DND-41 (cell line): ENCODE measurements at regions not wholly inside any gene's neighbourhood (a gene's known extent, or its start where the extent isn't known, plus 50 kb on each side); places are given as distances from the start of the nearest gene placed in this dataset.

ENCODE experiments used
- ATAC-seq: fragments of 200-7000 bp; cut with Tn5 transposase; 3 replicates; pipeline ENCODE4 v1.9.1; 2021; ENCODE audit warnings: low read depth; ENCODE audit not compliant: insufficient read depth
- DNase-seq: peaks from one replicate; pipeline ENCODE4 v3.0.0-alpha.2; 2020
- H2AFZ ChIP-seq: 2 replicates; pipeline ENCODE4 v1.6.0; 2012; ENCODE audit warnings: low read depth, low read length
- H3K27ac ChIP-seq: 2 replicates; pipeline ENCODE4 v1.5.1; 2012; ENCODE audit warnings: low read length, inconsistent platforms
- H3K27me3 ChIP-seq: fragments of 200-600 bp; sonication (generic); 2 replicates; pipeline ENCODE4 v1.6.0; 2012; ENCODE audit warnings: low read length, mild to moderate bottlenecking, inconsistent platforms; ENCODE audit not compliant: insufficient read depth, poor library complexity
- H3K36me3 ChIP-seq: 2 replicates; pipeline ENCODE4 v1.5.1; 2012; ENCODE audit warnings: low read length, inconsistent platforms; ENCODE audit not compliant: insufficient read depth
- H3K4me1 ChIP-seq: 2 replicates; pipeline ENCODE4 v1.5.1; 2012; ENCODE audit warnings: mild to moderate bottlenecking, low read length; ENCODE audit not compliant: insufficient read depth
- H3K4me2 ChIP-seq: 2 replicates; pipeline ENCODE4 v1.6.0; 2012; ENCODE audit warnings: mild to moderate bottlenecking, moderate library complexity, low read length, inconsistent platforms; ENCODE audit not compliant: insufficient read depth
- H3K4me3 ChIP-seq, 2 experiments: fragments of 200-600 bp in 1 of 2; shearing (Covaris generic) in 1 of 2; 2 replicates each; pipeline ENCODE4 v1.5.1; 2012 to 2016; ENCODE audit warnings: inconsistent platforms in 2 of 2, low read length in 2 of 2, mild to moderate bottlenecking in 2 of 2, low read depth in 1 of 2, moderate library complexity in 1 of 2
- H3K79me2 ChIP-seq: 2 replicates; pipeline ENCODE4 v1.6.0; 2012; ENCODE audit warnings: low read length, inconsistent platforms; ENCODE audit not compliant: insufficient read depth
- H3K9ac ChIP-seq: 2 replicates; pipeline ENCODE4 v1.6.0; 2012; ENCODE audit warnings: low read depth, mild to moderate bottlenecking, inconsistent platforms, low read length, moderate library complexity
- H3K9me3 ChIP-seq: 2 replicates; pipeline ENCODE4 v1.5.1; 2012; ENCODE audit warnings: low read length, moderate library complexity, mild to moderate bottlenecking, inconsistent platforms; ENCODE audit not compliant: insufficient read depth, severe bottlenecking
- H4K20me1 ChIP-seq: 2 replicates; pipeline ENCODE4 v1.6.0; 2012; ENCODE audit warnings: low read length; ENCODE audit not compliant: insufficient read depth
- EZH2 ChIP-seq: IDR thresholded peaks from 3 replicates; pipeline ENCODE4 v1.6.1; 2012; ENCODE audit warnings: borderline replicate concordance, low read depth, mild to moderate bottlenecking, moderate library complexity, low read length, inconsistent platforms; ENCODE audit not compliant: severe bottlenecking
- TF ChIP-seq, protein P1 (sequence below): IDR thresholded peaks from 2 replicates; pipeline ENCODE4 v1.5.1; 2012; ENCODE audit warnings: borderline replicate concordance, low read length, moderate library complexity, mild to moderate bottlenecking; ENCODE audit not compliant: poor library complexity, severe bottlenecking; ENCODE audit errors: extremely low read depth

DNA sequence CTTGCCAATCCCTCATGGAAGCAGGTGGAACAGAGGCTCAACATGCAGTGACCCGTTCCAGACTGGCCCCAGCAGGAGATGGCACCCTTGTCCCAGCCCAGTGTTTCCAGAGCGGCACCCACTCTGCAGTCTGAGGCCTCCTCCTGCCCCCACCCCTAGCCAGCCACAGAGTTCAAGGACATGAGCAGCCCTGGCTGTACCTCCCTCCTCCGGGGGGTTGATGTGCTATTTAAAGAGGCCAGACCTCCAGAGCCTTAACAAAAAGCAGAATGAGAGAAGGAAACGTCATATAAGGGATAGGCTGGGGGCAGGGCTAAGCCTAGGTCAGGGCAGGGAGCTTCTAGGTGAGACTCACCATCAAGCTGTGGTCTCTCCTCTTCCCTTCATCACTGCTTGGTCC lies 115.7 kb upstream of the NANOS1 start:
- DNase-seq: no peak
- no peak overlapping the region for H3K4me2 ChIP-seq
- H3K9me3 ChIP-seq: no peaks in the 10 kb centered on the region
- H3K27me3 ChIP-seq: no peaks in the 10 kb centered on the region
- H3K9ac ChIP-seq: no peak overlapping the region
- H3K4me3 ChIP-seq: no peak overlapping the region
- ATAC-seq: no peak
- no peak overlapping the region for H3K27ac ChIP-seq
- H3K79me2 ChIP-seq: no peaks in the 10 kb centered on the region
- TF ChIP-seq EZH2: no peak
- TF ChIP-seq, protein P1, sequence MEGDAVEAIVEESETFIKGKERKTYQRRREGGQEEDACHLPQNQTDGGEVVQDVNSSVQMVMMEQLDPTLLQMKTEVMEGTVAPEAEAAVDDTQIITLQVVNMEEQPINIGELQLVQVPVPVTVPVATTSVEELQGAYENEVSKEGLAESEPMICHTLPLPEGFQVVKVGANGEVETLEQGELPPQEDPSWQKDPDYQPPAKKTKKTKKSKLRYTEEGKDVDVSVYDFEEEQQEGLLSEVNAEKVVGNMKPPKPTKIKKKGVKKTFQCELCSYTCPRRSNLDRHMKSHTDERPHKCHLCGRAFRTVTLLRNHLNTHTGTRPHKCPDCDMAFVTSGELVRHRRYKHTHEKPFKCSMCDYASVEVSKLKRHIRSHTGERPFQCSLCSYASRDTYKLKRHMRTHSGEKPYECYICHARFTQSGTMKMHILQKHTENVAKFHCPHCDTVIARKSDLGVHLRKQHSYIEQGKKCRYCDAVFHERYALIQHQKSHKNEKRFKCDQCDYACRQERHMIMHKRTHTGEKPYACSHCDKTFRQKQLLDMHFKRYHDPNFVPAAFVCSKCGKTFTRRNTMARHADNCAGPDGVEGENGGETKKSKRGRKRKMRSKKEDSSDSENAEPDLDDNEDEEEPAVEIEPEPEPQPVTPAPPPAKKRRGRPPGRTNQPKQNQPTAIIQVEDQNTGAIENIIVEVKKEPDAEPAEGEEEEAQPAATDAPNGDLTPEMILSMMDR: no peak
- H4K20me1 ChIP-seq: no peaks in the 10 kb centered on the region
- no peaks in the 10 kb centered on the region for H3K36me3 ChIP-seq
- no peaks in the 10 kb centered on the region for H3K4me1 ChIP-seq
- H2AFZ ChIP-seq: no peak overlapping the region

DNA sequence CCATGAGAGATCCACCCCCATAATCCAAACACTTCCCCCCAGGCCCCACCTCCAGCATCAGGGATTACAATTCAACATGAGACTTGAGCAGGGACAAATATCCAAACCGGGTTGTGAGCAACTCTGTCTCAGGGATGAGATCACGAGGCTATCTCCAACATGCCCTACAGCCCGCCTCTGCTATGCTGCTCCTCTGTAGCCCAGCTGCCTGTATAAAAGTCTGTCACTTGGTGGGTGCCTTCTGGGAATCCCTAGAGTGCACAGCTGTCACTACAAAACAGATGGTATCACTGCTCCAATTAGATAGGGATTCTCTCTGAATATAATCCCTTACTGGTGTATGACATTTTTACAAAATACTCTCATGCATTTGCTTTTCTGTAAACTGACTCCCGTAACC lies 114.9 kb upstream of the NANOS1 start:
- TF ChIP-seq, protein P1: no peak
- TF ChIP-seq EZH2: no peak
- no peak overlapping the region for H3K27ac ChIP-seq
- no peak overlapping the region for H3K4me2 ChIP-seq
- no peaks in the 10 kb centered on the region for H3K79me2 ChIP-seq
- H2AFZ ChIP-seq: no peak overlapping the region
- H3K9ac ChIP-seq: no peak overlapping the region
- H3K4me3 ChIP-seq: no peak overlapping the region
- no peak for ATAC-seq
- no peaks in the 10 kb centered on the region for H4K20me1 ChIP-seq
- no peaks in the 10 kb centered on the region for H3K4me1 ChIP-seq
- no peaks in the 10 kb centered on the region for H3K36me3 ChIP-seq
- DNase-seq: no peak
- H3K27me3 ChIP-seq: no peaks in the 10 kb centered on the region
- H3K9me3 ChIP-seq: no peaks in the 10 kb centered on the region

DNA sequence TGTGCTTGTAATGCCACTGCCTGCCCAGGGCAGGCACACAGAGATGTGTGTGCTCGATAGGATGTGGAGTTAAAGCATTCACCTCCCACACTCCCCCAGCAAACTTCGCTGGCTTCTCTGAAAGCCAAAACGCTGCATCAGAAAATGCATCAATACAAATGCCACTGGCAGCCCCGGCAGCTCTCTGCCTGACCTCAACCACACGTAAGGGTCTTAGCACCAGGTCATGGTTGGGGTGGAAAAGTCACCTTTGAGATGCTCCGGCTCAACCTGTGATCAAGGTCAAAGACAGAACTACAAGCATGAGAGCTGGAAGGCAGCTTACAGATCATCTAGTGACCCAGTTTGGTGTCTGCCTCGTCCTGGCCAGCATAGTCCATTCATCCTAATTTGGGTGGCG lies 114.4 kb upstream of the NANOS1 start:
- no peak for ATAC-seq
- Histone ChIP-seq H2AFZ (no peak overlapping the region), H3K36me3 (no peaks in the 10 kb centered on the region), H3K4me3 (no peak overlapping the region), H3K4me2 (no peak overlapping the region), H3K27me3 (no peaks in the 10 kb centered on the region), H3K9me3 (no peaks in the 10 kb centered on the region), H3K27ac (no peak overlapping the region), H3K9ac (no peak overlapping the region), H4K20me1 (no peaks in the 10 kb centered on the region), H3K4me1 (no peaks in the 10 kb centered on the region), H3K79me2 (no peaks in the 10 kb centered on the region)
- DNase-seq: no peak
- no peak for TF ChIP-seq EZH2
- TF ChIP-seq, protein P1: no peak

DNA sequence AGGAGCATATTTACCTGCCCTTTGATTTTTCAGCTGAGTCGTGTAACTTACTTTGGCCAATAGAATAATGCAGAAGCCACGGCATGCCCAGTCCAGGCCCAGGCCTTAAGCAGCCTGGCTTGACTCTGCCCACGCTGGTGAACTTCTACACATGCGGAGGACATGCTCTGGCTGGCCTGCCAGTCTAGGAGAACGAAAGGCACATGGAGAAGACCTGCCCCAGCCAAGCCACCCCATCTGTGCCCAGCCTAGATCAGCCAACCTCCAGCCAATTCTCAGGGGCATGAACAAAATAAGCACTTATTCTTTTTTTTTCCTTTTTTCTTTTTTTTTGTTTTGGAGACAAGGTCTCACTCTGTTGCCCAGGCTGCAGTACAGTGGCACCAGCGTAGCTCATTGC lies 112.7 kb upstream of the NANOS1 start:
- H3K36me3 ChIP-seq: no peaks in the 10 kb centered on the region

More for the DNA sequence above, 112.7 kb upstream of the NANOS1 start:
- Histone ChIP-seq H2AFZ (no peak overlapping the region), H3K4me2 (no peak overlapping the region), H3K27me3 (peaks cover 3% of the 10 kb centered on the region), H3K4me1 (no peaks in the 10 kb centered on the region), H3K9me3 (no peaks in the 10 kb centered on the region), H4K20me1 (no peaks in the 10 kb centered on the region), H3K27ac (no peak overlapping the region), H3K79me2 (no peaks in the 10 kb centered on the region), H3K9ac (no peak overlapping the region), H3K4me3 (no peak overlapping the region)
- TF ChIP-seq, protein P1: no peak
- no peak for TF ChIP-seq EZH2
- no peak for ATAC-seq
- no peak for DNase-seq
